ENCODE measurements at regions not wholly inside any gene's neighbourhood (a gene's known extent, or its start where the extent isn't known, plus 50 kb on each side); places are given as distances from the start of the nearest gene placed in this dataset.

DNA sequence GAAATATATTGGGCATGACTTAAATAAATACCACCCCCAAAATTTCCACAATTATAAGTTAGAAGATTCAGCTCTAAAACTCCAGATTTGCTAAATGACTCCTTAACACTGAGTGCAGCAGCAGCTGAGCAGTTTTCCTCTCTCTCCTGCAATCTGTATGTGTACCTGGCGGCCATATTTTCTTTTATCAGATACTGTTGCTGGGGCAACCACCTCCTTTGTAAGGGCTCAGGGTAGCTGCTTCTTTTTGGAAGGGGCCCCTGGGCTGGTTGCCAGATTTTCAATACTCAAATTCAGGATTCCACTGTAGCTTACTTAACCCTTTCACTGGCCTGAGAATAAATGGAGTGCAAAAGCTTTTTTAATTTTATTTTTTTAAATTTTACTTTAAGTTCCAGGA is 197.0 kb downstream of the TAF11L14 start:
- TF ChIP-seq CTCF (IDR thresholded peaks at IDR 0.05) (no peak), POLR2A (IDR thresholded peaks at IDR 0.05) (no peak), POLR2AphosphoS5 (IDR thresholded peaks at IDR 0.05) (no peak)
